IMR-90 (cell line): ENCODE measurements at regions not wholly inside any gene's neighbourhood (a gene's known extent, or its start where the extent isn't known, plus 50 kb on each side); places are given as distances from the start of the nearest gene placed in this dataset.

Source experiments
- ATAC-seq: fragments of 200-7000 bp; cut with Tn5 transposase; 2 replicates; pipeline ENCODE4 v1.9.1; 2020; ENCODE audit warnings: low read depth, mild to moderate bottlenecking, moderate library complexity
- BruUV-seq: library from RNA; stranded (reverse); fragments of 400-500 nt; replicated peaks from 2 replicates; lab custom pipeline; 2021; lab: Mats Ljungman, UMichigan
- CTCF ChIA-PET: fragments of 300-600 bp; formaldehyde crosslinking; extraction: SDS; loops from one replicate; lab custom pipeline; 2021; ENCODE audit warnings: antibody characterized with exemption; lab: Yijun Ruan, JAX
- POLR2A ChIA-PET: fragments of 300-600 bp; sonication (Branson Sonifier 250); formaldehyde crosslinking; loops from one replicate; lab custom pipeline; 2022; ENCODE audit warnings: antibody characterized with exemption; ENCODE audit not compliant: unreplicated experiment; lab: Charles Lee
- DNase-seq: peaks from one replicate; pipeline ENCODE4 v3.0.0; 2013
- H2AFZ ChIP-seq: replicated peaks from 2 replicates; pipeline ENCODE3; 2013; ENCODE audit warnings: low read length, mild to moderate bottlenecking; ENCODE audit not compliant: poor library complexity
- H2AK5ac ChIP-seq: 2 replicates; pipeline ENCODE4 v1.6.1; 2013; ENCODE audit warnings: low read depth, low read length, inconsistent platforms
- H2AK9ac ChIP-seq: replicated peaks from 2 replicates; pipeline ENCODE3; 2013; ENCODE audit warnings: mild to moderate bottlenecking, low read depth, low read length, moderate library complexity; ENCODE audit not compliant: poor library complexity
- H2BK120ac ChIP-seq: 2 replicates; pipeline ENCODE4 v1.6.1; 2013; ENCODE audit warnings: low read depth, low read length, inconsistent platforms
- H2BK15ac ChIP-seq: 3 replicates; pipeline ENCODE4 v1.6.1; 2013; ENCODE audit warnings: low read depth, low read length, inconsistent platforms
- H2BK20ac ChIP-seq: 2 replicates; pipeline ENCODE4 v1.6.1; 2013; ENCODE audit warnings: low read depth, mild to moderate bottlenecking, inconsistent platforms, low read length, moderate library complexity
- H2BK5ac ChIP-seq: 2 replicates; pipeline ENCODE4 v1.6.1; 2013; ENCODE audit warnings: mild to moderate bottlenecking, low read depth, low read length, inconsistent platforms; ENCODE audit not compliant: poor library complexity, severe bottlenecking
- H3K14ac ChIP-seq: replicated peaks from 2 replicates; pipeline ENCODE4 v1.6.1; 2013; ENCODE audit warnings: low read depth, low read length, inconsistent platforms
- H3K18ac ChIP-seq: 2 replicates; pipeline ENCODE4 v1.6.1; 2013; ENCODE audit warnings: low read depth, low read length, control low read depth
- H3K23ac ChIP-seq: 2 replicates; pipeline ENCODE4 v1.6.1; 2013; ENCODE audit warnings: low read depth, low read length, inconsistent platforms
- H3K27ac ChIP-seq: 2 replicates; pipeline ENCODE4 v1.5.1; 2013; ENCODE audit warnings: mild to moderate bottlenecking, control low read depth, low read length; ENCODE audit not compliant: insufficient read depth
- H3K27me3 ChIP-seq: 2 replicates; pipeline ENCODE4 v1.6.1; 2013; ENCODE audit warnings: low read length; ENCODE audit not compliant: control insufficient read depth, insufficient read depth
- H3K36me3 ChIP-seq: 2 replicates; pipeline ENCODE4 v1.6.1; 2013; ENCODE audit warnings: low read length, mixed read lengths; ENCODE audit not compliant: control insufficient read depth, insufficient read depth
- H3K4ac ChIP-seq: 2 replicates; pipeline ENCODE4 v1.6.1; 2013; ENCODE audit warnings: low read depth, low read length, inconsistent platforms
- H3K4me1 ChIP-seq: 2 replicates; pipeline ENCODE4 v1.6.1; 2013; ENCODE audit warnings: low read length, mixed read lengths; ENCODE audit not compliant: control insufficient read depth, insufficient read depth
- H3K4me2 ChIP-seq: 2 replicates; pipeline ENCODE4 v1.6.1; 2013; ENCODE audit warnings: low read depth, mild to moderate bottlenecking, control low read depth, low read length, moderate library complexity
- H3K4me3 ChIP-seq: 2 replicates; pipeline ENCODE4 v1.5.1; 2013; ENCODE audit warnings: low read depth, mild to moderate bottlenecking, control low read depth, low read length, moderate library complexity; ENCODE audit not compliant: insufficient read depth
- H3K56ac ChIP-seq: 2 replicates; pipeline ENCODE4 v1.6.1; 2013; ENCODE audit warnings: low read length, inconsistent platforms; ENCODE audit not compliant: insufficient read depth; ENCODE audit errors: extremely low read depth
- H3K79me1 ChIP-seq, 2 experiments: 2 replicates each; pipeline ENCODE4 v1.6.1; 2013; ENCODE audit warnings: low read length in 2 of 2, inconsistent platforms in 1 of 2, low read depth in 1 of 2
- H3K9ac ChIP-seq: 2 replicates; pipeline ENCODE4 v1.6.1; 2013; ENCODE audit warnings: low read depth, low read length, control low read depth
- H3K9me1 ChIP-seq: 2 replicates; pipeline ENCODE4 v1.6.1; 2013; ENCODE audit warnings: low read length, inconsistent platforms; ENCODE audit not compliant: insufficient read depth
- H3K9me3 ChIP-seq: 2 replicates; pipeline ENCODE4 v1.6.1; 2013; ENCODE audit warnings: low read length; ENCODE audit not compliant: control insufficient read depth, insufficient read depth
- H4K20me1 ChIP-seq: 2 replicates; pipeline ENCODE4 v1.6.1; 2013; ENCODE audit warnings: low read length, inconsistent platforms; ENCODE audit not compliant: insufficient read depth
- H4K5ac ChIP-seq: 2 replicates; pipeline ENCODE4 v1.6.1; 2013; ENCODE audit warnings: mild to moderate bottlenecking, low read depth, low read length, control low read depth
- H4K8ac ChIP-seq, 2 experiments: 2 replicates each; pipeline ENCODE4 v1.6.1; 2013; ENCODE audit warnings: low read depth in 2 of 2, low read length in 2 of 2, control low read depth in 1 of 2, inconsistent platforms in 1 of 2
- H4K91ac ChIP-seq: 2 replicates; pipeline ENCODE4 v1.6.1; 2013; ENCODE audit warnings: low read depth, low read length, inconsistent platforms; ENCODE audit not compliant: insufficient read depth
- CEBPB ChIP-seq: IDR thresholded peaks from 2 replicates; pipeline ENCODE4 v1.6.1; 2012; ENCODE audit warnings: low read depth, low read length, improper control_type of control experiment
- CHD1 ChIP-seq: IDR thresholded peaks from 2 replicates; pipeline ENCODE4 v1.6.1; 2012; ENCODE audit warnings: low read depth, low read length, improper control_type of control experiment
- CTCF ChIP-seq: conservative IDR thresholded peaks from 2 replicates; pipeline ENCODE4 v1.5.1; 2012; ENCODE audit warnings: mild to moderate bottlenecking, low read depth, low read length, improper control_type of control experiment
- NFE2L2 ChIP-seq: fragments of 150-350 bp; IDR thresholded peaks from 2 replicates; pipeline ENCODE4 v1.6.1; 2016; ENCODE audit warnings: low read depth, mild to moderate bottlenecking, low read length
- RAD21 ChIP-seq: IDR thresholded peaks from 2 replicates; pipeline ENCODE4 v1.6.1; 2012; ENCODE audit warnings: low read length, improper control_type of control experiment
- RCOR1 ChIP-seq: IDR thresholded peaks from 2 replicates; pipeline ENCODE4 v1.6.1; 2012; ENCODE audit warnings: mild to moderate bottlenecking, low read length, improper control_type of control experiment; ENCODE audit not compliant: insufficient replicate concordance
- WGBS, 2 experiments: methylation state at CpG; one replicate each; pipeline versions ENCODE4 v1.1.5 to v1.1.7; 2013; ENCODE audit warnings: missing lambda C conversion rate in 2 of 2; ENCODE audit not compliant: insufficient read length in 1 of 2; ENCODE audit errors: extremely low coverage in 2 of 2; 5-methylcytosine and 5-hydroxymethylcytosine counted together
- dilution Hi-C: fragments of 300-500 bp; cut with HindIII; formaldehyde crosslinking; loops from one replicate; pipeline ENCODE4 v1.14.3; 2018; ENCODE audit warnings: low sequenced_read_pairs; ENCODE audit not compliant: unreplicated experiment
- in situ Hi-C: fragments of 300-500 bp; cut with MboI; formaldehyde crosslinking; loops from 3 replicates; pipeline ENCODE4 v1.14.3; 2019; ENCODE audit warnings: low sequenced_read_pairs, inconsistent platforms, mixed read lengths
- intact Hi-C: fragments of 100-400 bp; cut with micrococcal nuclease; formaldehyde crosslinking; loops from 2 replicates; pipeline ENCODE4 v1.10.0; 2022

GRCh38 chr3:28845006-28845324, 435.9 kb upstream of the RBMS3 start:
- H3K4me2 ChIP-seq: no peak overlapping the region
- H3K4me3 ChIP-seq: no peak overlapping the region
- H3K18ac ChIP-seq: no peak overlapping the region
- CTCF ChIA-PET: no interaction called here
- no TSS peak for BruUV-seq
- H2BK20ac ChIP-seq: no peak overlapping the region
- no peaks in the 10 kb centered on the region for H4K20me1 ChIP-seq
- H3K27ac ChIP-seq: no peak overlapping the region
- POLR2A ChIA-PET: no interaction called here
- no peaks in the 10 kb centered on the region for H3K9me1 ChIP-seq
- no peak overlapping the region for H2AK5ac ChIP-seq
- H4K8ac ChIP-seq: no peak overlapping the region
- dilution Hi-C loops (no loop called here), in situ Hi-C loops (no loop called here), intact Hi-C loops (no loop called here)
- H2BK120ac ChIP-seq: no peak overlapping the region
- H3K14ac ChIP-seq: no peak overlapping the region
- no peak overlapping the region for H4K91ac ChIP-seq
- no peak overlapping the region for H4K5ac ChIP-seq
- no peak overlapping the region for H3K4ac ChIP-seq
- DNase-seq (no peak), ATAC-seq (no peak)
- no peak overlapping the region for H3K9ac ChIP-seq
- no peaks in the 10 kb centered on the region for H3K36me3 ChIP-seq
- 50% methylated on average over 1 of the region's 4 CpGs; no CpG with 5 or more reads in 1 of the 2 experiments for WGBS, 2 experiments
- no peak overlapping the region for H2AK9ac ChIP-seq
- H2BK15ac ChIP-seq: no peak overlapping the region
- no peak overlapping the region for H3K23ac ChIP-seq
- no peaks in the 10 kb centered on the region for H3K4me1 ChIP-seq
- no peaks in the 10 kb centered on the region for H3K79me1 ChIP-seq
- no peak overlapping the region for H2AFZ ChIP-seq
- H2BK5ac ChIP-seq: no peak overlapping the region
- no peak for TF ChIP-seq RAD21
- TF ChIP-seq RCOR1: no peak
- TF ChIP-seq CTCF: no peak
- TF ChIP-seq NFE2L2: no peak
- no peak for TF ChIP-seq CEBPB
- TF ChIP-seq CHD1: no peak
- H3K56ac ChIP-seq: no peak overlapping the region
- no peaks in the 10 kb centered on the region for H3K9me3 ChIP-seq
- H3K27me3 ChIP-seq: peaks cover 13% of the 10 kb centered on the region
